Progenitor cell of endocrine pancreas (in vitro differentiated cells): ENCODE measurements at regions not wholly inside any gene's neighbourhood (a gene's known extent, or its start where the extent isn't known, plus 50 kb on each side); places are given as distances from the start of the nearest gene placed in this dataset.

ENCODE experiments used
- DNase-seq: peaks from one replicate; pipeline ENCODE4 v3.0.0; 2021; ENCODE audit warnings: low spot score; ENCODE audit not compliant: unreplicated experiment
- H3K27ac Mint-ChIP-seq: 2 replicates; pipeline ENCODE4 v1.8.0; 2021; ENCODE audit warnings: mild to moderate bottlenecking, moderate library complexity, mixed read lengths
- H3K27me3 Mint-ChIP-seq: 2 replicates; pipeline ENCODE4 v1.8.0; 2021; ENCODE audit warnings: mixed read lengths
- H3K36me3 Mint-ChIP-seq: 2 replicates; pipeline ENCODE4 v1.8.0; 2022; ENCODE audit warnings: mixed read lengths; ENCODE audit not compliant: insufficient read depth
- H3K4me1 Mint-ChIP-seq: 2 replicates; pipeline ENCODE4 v1.8.0; 2021; ENCODE audit warnings: low read depth, mixed read lengths
- H3K4me3 Mint-ChIP-seq: 2 replicates; pipeline ENCODE4 v1.8.0; 2021; ENCODE audit warnings: low read depth, mild to moderate bottlenecking, moderate library complexity, mixed read lengths
- H3K9me3 Mint-ChIP-seq: 2 replicates; pipeline ENCODE4 v1.8.0; 2021; ENCODE audit warnings: low read depth, mixed read lengths
- CTCF ChIP-seq: fragments of 200-600 bp; sonication (generic); IDR thresholded peaks from one replicate; pipeline ENCODE4 v1.5.0; 2021; ENCODE audit warnings: antibody characterized with exemption, mild to moderate bottlenecking; ENCODE audit not compliant: unreplicated experiment

DNA sequence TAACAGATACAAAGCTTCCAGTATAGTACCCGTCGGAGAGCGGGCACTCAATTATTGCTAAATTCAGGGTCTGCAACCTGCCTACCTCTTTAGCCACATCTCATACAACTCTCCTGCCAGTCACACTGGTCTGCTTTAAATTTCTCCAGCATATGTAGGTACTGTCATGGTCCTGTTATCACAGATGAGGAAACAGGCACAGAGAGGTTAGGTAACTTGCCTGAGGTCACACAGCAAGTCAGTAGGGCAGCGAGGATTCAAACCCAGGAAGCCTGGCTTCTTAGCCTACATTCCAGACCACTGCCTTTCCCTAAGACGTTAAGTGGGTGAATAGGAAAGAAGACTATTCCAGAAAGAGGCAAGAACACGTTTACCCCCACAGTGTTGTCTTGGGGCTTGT, 186.0 kb upstream of the NFIB start:
- no peak for DNase-seq
- TF ChIP-seq CTCF: no peak
- H3K4me3 Mint-ChIP-seq: no peak overlapping the region
- no peaks in the 10 kb centered on the region for H3K36me3 Mint-ChIP-seq
- H3K4me1 Mint-ChIP-seq: no peaks in the 10 kb centered on the region
- H3K27me3 Mint-ChIP-seq: no peaks in the 10 kb centered on the region
- no peak overlapping the region for H3K27ac Mint-ChIP-seq
- H3K9me3 Mint-ChIP-seq: peaks cover 5% of the 10 kb centered on the region

DNA sequence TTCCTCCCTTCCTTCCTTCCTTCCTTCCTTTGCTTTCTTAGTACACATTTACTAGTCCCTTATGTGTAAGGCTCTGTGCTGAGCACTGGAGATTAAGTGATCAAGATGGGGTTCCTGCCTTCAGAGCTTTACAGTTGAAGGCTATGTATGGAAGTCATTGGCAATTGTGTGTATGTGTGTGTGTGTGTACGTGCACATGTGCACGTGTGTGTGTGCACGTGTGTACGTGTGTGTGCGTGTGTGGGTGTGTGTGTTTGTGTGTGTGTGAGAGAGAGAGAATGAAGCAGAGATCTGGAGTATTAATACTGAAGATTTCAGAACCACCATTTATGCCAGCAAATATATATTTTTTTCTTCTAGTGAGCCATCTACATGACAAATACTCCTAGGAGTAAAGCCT, 184.9 kb upstream of the NFIB start:
- peaks cover 5% of the 10 kb centered on the region for H3K9me3 Mint-ChIP-seq
- no peaks in the 10 kb centered on the region for H3K27me3 Mint-ChIP-seq
- H3K27ac Mint-ChIP-seq: no peak overlapping the region
- no peak overlapping the region for H3K4me3 Mint-ChIP-seq
- no peak for TF ChIP-seq CTCF
- DNase-seq: no peak
- H3K36me3 Mint-ChIP-seq: no peaks in the 10 kb centered on the region
- no peaks in the 10 kb centered on the region for H3K4me1 Mint-ChIP-seq

GRCh38 chr9:14497476-14497875, 183.5 kb upstream of the NFIB start:
- Mint-ChIP-seq H3K27me3 (no peaks in the 10 kb centered on the region), H3K27ac (no peak overlapping the region), H3K36me3 (no peaks in the 10 kb centered on the region), H3K4me1 (no peaks in the 10 kb centered on the region), H3K4me3 (no peak overlapping the region), H3K9me3 (no peaks in the 10 kb centered on the region)
- no peak for TF ChIP-seq CTCF
- DNase-seq: no peak

DNA sequence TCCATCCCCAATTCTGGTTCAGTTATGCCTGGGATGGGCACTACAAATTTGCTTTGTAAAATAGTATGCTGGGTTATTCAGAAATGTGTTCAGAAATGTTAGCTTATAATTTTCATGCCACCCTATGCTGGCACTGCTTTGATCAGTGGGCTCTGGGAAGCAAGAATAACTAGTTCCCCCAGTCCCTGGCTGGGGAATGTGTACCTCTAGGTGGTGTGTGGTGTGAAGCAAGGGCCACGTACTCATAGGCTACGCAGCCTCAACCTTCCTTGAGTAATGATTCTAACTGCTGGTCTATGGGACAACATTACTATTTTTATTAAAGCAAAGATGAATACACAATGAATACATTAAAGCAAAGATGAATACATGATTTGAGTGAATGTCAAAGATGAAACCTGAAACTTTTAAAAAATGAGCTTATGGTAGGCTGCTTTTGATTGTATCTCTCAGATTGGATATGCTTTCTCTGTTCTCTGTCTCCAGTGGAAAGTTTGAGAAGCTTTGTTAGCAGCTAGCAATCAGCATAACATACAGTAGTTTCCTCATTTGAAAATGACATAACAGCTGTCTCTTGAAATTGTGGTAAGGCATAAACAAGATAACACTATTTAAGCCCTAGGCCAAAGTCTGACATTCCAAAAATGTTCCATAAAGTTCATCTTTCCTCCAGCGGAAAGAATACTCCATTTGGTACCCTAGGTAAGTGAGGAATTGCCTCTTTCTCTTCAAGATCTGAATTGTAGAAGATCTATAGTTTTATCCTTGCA, 174.7 kb upstream of the NFIB start:
- TF ChIP-seq CTCF: no peak
- H3K27me3 Mint-ChIP-seq: no peaks in the 10 kb centered on the region
- H3K4me3 Mint-ChIP-seq: no peak overlapping the region
- no peaks in the 10 kb centered on the region for H3K4me1 Mint-ChIP-seq
- H3K36me3 Mint-ChIP-seq: no peaks in the 10 kb centered on the region
- H3K27ac Mint-ChIP-seq: no peak overlapping the region
- H3K9me3 Mint-ChIP-seq: no peaks in the 10 kb centered on the region
- DNase-seq: no peak

DNA sequence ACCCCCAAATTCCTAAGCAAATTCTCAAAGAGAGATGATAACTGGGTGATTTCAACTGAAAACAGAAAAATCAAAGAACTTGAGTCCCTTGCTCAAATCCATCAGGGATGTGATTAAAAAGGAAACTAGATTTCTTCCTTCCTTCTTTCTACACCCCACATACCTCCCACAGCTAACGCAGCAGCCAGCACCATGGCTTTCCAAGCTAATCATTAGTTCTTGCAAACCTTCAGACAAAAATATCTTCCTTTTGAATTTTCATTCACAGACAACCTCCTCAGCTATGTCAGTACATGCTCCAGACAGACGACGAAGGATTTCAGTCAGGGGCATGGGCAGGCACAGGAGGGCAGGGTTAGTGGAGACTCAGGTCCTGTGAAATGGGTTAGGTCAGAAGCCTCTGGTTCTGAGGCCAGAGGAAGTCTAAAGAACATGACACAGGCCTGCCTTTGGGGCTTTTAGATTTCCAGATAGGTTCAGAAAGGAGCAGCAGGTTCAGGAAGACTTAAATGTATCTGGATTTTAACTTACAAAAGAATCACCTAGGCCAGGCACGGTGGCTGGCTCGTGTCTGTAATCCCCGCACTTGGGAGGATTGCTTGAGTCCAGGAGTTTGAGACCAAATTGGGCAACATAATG, 173.7 kb upstream of the NFIB start:
- Mint-ChIP-seq H3K4me1 (no peaks in the 10 kb centered on the region), H3K36me3 (no peaks in the 10 kb centered on the region), H3K27me3 (no peaks in the 10 kb centered on the region), H3K9me3 (no peaks in the 10 kb centered on the region), H3K4me3 (no peak overlapping the region), H3K27ac (no peak overlapping the region)
- DNase-seq: no peak
- no peak for TF ChIP-seq CTCF
